ENCODE measurements at regions not wholly inside any gene's neighbourhood (a gene's known extent, or its start where the extent isn't known, plus 50 kb on each side); places are given as distances from the start of the nearest gene placed in this dataset.

- TF ChIP-seq CTCF (IDR thresholded peaks at IDR 0.05; ENCODE audit: low read depth, low read length) (no peak), EZH2phosphoT487 (IDR thresholded peaks at IDR 0.05; ENCODE audit: low read depth) (no peak)
Measured at GRCh38 chr14:38409071-38409705, 153.3 kb upstream of the CLEC14A start.

Measured in OCI-LY3 (cell line).